GM10248 (cell line): ENCODE measurements at regions not wholly inside any gene's neighbourhood (a gene's known extent, or its start where the extent isn't known, plus 50 kb on each side); places are given as distances from the start of the nearest gene placed in this dataset.
"Not testable (repeated sequence)": the region's sequence is repeated elsewhere in the genome, so short reads cannot be mapped to it uniquely, and the experiment has no call there.

Source experiments
- CTCF ChIA-PET: fragments of 300-600 bp; sonication (Branson Sonifier 250); formaldehyde crosslinking; extraction: SDS; loops from one replicate; lab custom pipeline; 2021; ENCODE audit warnings: antibody characterized with exemption; lab: Yijun Ruan, JAX
- POLR2A ChIA-PET: fragments of 350-650 bp; sonication (Branson Sonifier 250); formaldehyde crosslinking; extraction: SDS; loops from one replicate; lab custom pipeline; 2020; ENCODE audit warnings: antibody characterized with exemption; lab: Yijun Ruan, JAX
- DNase-seq: peaks from one replicate; pipeline ENCODE4 v3.0.0; 2012; ENCODE audit errors: extremely low spot score
- CTCF ChIP-seq: IDR thresholded peaks from 2 replicates; pipeline ENCODE4 v1.5.1; 2012; ENCODE audit warnings: mild to moderate bottlenecking, low read depth; ENCODE audit errors: extremely low read depth, missing control alignments, control extremely low read depth

GRCh38 chr18:39235118-39235719 lies 1669.6 kb upstream of the CELF4 start:
- no peak for TF ChIP-seq CTCF
- ChIA-PET POLR2A (no interaction called here), CTCF (no interaction called here)
- DNase-seq: no peak

GRCh38 chr18:39232937-39233336 lies 1667.3 kb upstream of the CELF4 start:
- DNase-seq: no peak
- POLR2A ChIA-PET: no interaction called here
- CTCF ChIA-PET: no interaction called here
- no peak for TF ChIP-seq CTCF

GRCh38 chr18:39232490-39232889 lies 1666.9 kb upstream of the CELF4 start:
- ChIA-PET POLR2A (no interaction called here), CTCF (no interaction called here)
- DNase-seq: no peak
- no peak for TF ChIP-seq CTCF

GRCh38 chr18:39230086-39230803 lies 1664.6 kb upstream of the CELF4 start:
- no peak for DNase-seq
- POLR2A ChIA-PET: no interaction called here
- CTCF ChIA-PET: interaction anchor here (0.7 to 1.5 kb wide), 3 partner anchors 9 to 22 kb away, joined by 3 to 5 read pairs (median 4); no protein-coding TSS in a partner anchor
- TF ChIP-seq CTCF: no peak

GRCh38 chr18:39227769-39228168 lies 1662.2 kb upstream of the CELF4 start:
- DNase-seq, CTCF ChIA-PET, POLR2A ChIA-PET: not testable (repeated sequence)

GRCh38 chr18:39225373-39225772 lies 1659.8 kb upstream of the CELF4 start:
- no peak for DNase-seq
- ChIA-PET CTCF (interaction anchor here (1.3 to 1.5 kb wide), 2 partner anchors 8 to 13 kb away, joined by 3 to 4 read pairs; no protein-coding TSS in a partner anchor), POLR2A (no interaction called here)
- TF ChIP-seq CTCF: no peak

GRCh38 chr18:39223283-39223682 lies 1657.7 kb upstream of the CELF4 start:
- DNase-seq: no peak
- ChIA-PET POLR2A (no interaction called here), CTCF (no interaction called here)
- no peak for TF ChIP-seq CTCF
